CD4-positive, alpha-beta T cell treated with Interleukin-15 for 4 hours (primary cell): ENCODE measurements at regions not wholly inside any gene's neighbourhood (a gene's known extent, or its start where the extent isn't known, plus 50 kb on each side); places are given as distances from the start of the nearest gene placed in this dataset.

Experiments
- DNase-seq: peaks from one replicate; pipeline ENCODE4 v3.0.0-alpha.2; 2020; ENCODE audit warnings: low spot score

DNA sequence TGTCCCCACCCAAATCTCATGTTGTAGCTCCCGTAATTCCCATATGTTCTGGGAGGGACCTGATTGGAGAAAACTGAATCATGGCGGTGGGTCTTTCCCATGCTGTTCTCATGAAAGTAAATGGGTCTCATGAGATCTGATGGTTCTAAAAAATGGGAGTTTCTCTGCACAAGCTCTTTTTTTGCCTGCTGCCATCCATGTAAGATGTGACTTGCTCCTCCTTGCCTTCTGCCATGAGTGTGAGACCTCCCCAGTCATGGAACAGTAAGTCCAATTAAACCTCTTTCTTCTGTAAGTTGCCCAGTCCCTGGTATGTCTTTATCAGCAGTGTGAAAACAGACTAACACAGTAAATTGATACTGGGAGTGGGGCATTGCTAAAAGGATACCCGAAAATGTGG is 1218.4 kb upstream of the CITED2 start:
- no peak for DNase-seq

DNA sequence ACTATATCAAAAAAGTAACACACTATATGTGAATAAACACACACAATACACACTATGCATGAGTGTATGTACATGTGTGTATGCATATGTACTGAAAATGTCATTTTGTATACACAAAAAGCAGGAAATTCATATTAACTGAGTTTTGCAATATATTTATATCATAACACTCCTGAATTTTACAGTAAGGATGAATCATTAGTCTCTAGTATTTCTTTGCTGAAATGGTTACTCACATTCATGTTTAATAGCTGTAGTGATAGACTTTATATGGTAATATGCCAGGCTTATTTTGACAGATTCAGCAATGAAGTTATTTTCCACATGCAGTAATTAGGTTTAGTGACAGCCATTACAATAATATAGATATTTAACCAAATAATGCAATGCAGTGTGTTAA is 1216.2 kb upstream of the CITED2 start:
- DNase-seq = no peak

DNA sequence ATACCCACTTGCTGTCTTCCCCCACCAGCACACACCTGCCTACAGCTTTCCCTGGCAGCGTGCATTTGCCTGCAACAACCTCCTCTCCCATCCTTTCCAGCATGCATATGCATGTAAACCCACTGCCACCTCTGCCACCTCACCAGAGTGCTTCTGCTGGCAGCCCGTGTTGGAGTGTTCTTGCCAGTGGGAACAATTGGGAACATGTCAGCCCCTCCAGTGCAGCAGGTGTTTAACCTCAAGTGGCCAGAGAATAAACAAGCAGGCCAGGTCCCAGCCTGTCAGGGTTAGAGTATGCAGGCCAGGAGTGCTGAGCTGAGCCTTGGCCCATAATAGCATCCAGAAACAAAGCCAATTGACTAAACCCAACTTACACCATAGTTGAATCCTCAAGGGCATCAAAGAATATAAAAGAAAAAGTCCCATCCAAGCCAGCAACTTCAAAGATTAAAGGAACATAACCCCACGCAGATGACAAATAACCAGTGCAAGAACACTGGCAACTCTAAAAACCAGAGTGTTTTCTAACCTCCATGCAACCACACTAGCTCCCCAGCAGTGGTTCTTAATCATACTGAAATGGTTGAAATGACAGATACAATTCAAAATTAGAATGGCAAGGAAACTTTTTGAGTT is 1212.1 kb upstream of the CITED2 start:
- no peak for DNase-seq

- no peak for DNase-seq
These were observed 1207.2 kb upstream of the CITED2 start for GRCh38 chr6:140581601-140582000.

GRCh38 chr6:140579918-140580317 is 1205.5 kb upstream of the CITED2 start:
- no peak for DNase-seq

- no peak for DNase-seq
These were observed 1201.6 kb upstream of the CITED2 start for GRCh38 chr6:140576004-140576555.

- no peak for DNase-seq
These were observed 1198.4 kb upstream of the CITED2 start for GRCh38 chr6:140572867-140573266.

DNA sequence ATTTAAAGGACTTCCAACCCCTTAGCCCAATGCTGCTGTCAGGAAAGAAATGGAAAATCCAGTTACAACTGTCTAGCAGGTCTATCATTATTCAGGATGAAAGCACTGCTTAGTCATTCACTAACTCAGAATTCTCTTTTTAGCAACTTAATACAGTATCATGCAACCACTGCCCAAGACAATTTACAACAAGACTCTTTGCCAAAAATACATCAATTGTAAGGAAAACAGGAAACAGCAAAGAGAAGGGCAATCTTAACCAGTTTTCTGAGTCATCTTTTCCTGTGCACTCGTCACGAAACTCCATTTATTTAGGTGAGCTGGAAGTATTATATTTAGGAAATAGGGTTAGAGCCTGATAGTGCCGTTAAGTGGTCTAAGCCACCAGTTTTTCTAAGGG is 1197.7 kb upstream of the CITED2 start:
- DNase-seq = no peak

DNA sequence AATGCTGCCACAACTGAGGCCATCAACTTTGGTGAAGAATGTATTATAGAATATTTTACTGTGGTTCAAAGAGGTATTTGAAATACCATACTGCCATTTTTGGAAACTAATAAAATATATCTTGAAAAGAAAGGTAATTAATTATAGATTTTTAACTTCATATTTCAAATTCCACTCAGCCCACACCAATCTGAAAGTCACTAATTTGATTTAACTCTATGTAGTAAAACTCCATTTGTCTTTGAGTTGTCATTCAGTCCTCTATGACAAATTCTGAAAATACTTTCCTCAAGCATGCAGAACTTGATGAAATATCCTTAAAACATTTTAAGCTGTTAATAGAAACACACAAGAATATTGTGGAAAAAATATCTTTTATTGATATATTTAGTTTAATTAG is 1196.7 kb upstream of the CITED2 start:
- no peak for DNase-seq

DNA sequence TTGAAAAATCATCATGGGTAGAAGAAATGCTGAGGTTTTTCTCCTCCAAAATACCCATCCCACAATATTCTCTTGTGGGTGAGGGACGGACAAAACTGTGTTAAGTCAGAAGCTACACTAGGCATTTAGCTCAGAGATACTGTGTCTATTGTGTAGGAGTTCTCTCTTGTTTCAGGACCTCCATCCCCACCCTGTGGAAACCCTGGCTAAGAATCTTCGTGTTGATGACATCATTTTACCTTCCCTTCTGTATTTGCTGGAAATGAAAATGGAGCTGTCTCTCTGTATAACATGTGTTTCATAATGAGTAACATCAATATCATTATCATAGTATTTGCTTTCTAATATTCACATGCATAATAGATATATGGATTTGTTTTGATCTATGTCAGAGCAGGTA is 1193.0 kb upstream of the CITED2 start:
- no peak for DNase-seq

DNA sequence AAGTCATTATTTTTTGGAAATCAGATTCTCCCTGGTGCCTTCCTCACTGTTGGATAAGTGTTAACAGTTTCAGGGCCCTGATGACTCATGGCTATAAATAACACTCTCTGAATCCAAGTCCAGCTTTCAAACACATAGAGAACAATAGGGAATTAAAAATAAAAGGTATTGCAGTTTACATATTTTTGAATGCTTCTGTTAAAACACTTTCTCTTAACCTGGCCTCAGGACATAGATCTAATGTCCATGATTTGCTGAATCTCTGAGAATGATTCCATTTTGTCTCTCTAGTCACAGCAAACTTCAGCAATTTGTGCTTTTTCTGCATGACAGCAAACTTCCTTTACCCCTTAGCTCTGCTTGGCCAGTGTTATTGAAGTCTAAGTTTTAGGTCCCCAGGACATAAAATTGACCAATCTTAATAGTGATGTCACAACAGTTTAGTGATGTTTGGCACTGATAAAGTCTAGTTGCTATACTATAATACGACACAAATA is 1192.4 kb upstream of the CITED2 start:
- no peak for DNase-seq

DNA sequence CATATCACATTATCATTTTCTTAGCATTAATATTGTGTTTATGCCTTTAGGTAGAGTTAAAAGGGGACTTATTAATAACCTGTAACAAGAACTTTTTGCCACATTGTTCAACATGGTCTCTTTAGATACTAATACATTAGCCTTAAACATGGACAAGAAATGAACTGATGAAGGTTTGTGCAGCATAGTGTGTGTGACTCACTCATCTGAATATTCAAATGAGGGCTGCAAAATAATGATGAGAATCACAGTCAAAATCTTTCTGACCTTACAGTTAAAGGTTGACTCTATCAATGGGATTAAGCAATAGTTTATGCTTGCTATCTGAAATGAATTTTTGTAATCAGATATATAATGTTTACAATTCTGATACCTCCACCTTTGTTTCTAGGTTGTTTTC is 1189.3 kb upstream of the CITED2 start:
- no peak for DNase-seq

DNA sequence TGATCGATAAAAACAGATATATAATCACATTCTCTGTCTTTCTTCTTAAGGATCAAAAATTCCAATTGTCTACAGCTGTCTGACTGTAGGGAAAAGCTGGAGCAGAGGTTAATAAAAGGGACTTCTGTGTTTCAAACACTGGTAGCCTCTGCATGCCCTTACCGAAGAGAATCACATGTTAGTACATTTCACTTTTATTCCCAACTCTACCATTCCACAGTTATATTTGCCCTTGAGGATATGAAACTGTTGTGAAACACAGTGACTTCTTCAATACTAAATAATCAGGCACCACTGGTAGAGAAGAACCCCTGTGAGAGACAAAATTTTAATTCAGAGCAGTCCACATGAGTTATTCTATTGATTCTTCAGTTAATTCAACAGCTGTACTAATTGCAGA is 1187.3 kb upstream of the CITED2 start:
- DNase-seq = no peak

DNA sequence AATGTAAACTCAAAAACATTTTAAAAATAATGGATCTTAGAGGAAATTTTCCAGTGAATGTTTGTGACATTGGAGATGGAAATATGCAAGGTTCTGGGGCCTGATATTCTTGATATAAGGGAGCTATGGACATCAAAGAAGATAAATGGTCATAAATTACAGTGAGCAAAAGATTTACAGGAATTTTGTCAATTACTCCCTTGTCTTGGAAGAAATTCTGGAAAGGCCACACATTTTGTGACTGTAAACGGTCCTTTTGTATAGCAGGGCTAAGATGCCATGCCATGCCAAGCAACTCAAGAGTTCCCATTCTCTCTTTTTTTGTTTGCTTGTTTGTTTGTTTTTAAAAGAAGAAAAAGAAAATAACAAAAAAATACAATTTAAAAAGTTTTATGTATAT is 1186.2 kb upstream of the CITED2 start:
- no peak for DNase-seq

GRCh38 chr6:140559458-140559857 is 1185.0 kb upstream of the CITED2 start:
- no peak for DNase-seq

- DNase-seq = no peak
These were observed 1180.0 kb upstream of the CITED2 start for GRCh38 chr6:140554421-140554820.

- no peak for DNase-seq
These were observed 1173.9 kb upstream of the CITED2 start for GRCh38 chr6:140548366-140548765.

DNA sequence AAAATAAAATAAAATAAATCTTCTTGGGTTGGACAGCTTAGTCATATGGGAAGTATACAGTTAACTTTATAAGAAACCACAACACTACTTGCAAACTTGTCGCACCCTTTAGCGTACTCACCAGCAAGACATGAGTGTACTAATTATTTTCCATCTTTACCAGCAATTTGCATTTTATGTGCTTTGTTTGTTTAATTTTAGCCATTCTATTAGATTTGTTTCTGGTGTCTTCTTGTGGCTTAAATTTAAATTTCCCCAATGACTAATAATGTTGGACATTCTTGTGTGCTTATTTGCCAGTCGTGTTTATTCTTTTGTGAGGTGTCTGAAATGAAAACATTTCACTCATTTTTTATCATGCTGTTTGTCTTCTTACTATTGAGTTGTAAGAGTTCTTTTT is 1172.2 kb upstream of the CITED2 start:
- no peak for DNase-seq

DNA sequence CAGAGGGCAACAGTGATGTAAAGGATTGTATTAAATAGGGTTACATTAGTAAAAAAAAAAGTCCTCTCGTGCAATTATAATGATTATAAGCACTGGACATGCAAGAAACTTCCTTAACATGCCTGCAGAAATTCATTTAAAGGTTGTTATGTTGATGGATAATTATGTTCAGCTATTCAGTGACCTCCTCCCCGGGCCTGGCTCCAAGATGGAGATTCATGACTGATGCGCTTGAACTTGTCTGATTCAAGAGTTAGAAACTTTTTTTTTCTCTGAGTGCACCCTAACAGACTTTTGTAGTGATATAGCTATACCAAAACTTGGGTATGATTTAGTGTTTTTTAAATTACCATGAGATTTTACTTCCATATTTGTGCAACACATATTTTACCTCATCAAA is 1170.0 kb upstream of the CITED2 start:
- no peak for DNase-seq

DNA sequence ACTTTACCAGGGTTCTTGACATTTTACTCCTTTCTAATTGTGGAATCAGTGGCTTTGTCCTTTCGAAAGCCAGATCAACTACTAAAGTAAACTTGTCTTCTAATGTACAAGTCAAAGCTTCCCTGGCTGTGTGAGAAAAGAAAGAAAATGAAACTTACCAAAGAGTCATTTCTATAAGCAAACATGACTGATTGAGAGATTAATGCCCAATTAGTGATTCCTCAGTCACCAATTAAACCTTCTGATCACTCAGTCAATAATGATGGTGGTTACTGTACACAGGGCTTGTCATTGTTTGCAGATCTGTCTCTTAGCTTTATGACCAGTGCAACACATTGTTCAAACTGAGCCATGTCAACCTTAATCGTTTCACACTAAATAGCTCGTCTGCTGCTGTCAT is 1168.4 kb upstream of the CITED2 start:
- no peak for DNase-seq

- no peak for DNase-seq
These were observed 1166.8 kb upstream of the CITED2 start for GRCh38 chr6:140541288-140541687.

- no peak for DNase-seq
These were observed 1166.3 kb upstream of the CITED2 start for GRCh38 chr6:140540743-140541142.

- no peak for DNase-seq
These were observed 1164.5 kb upstream of the CITED2 start for GRCh38 chr6:140538926-140539325.
